ENCODE measurements at regions not wholly inside any gene's neighbourhood (a gene's known extent, or its start where the extent isn't known, plus 50 kb on each side); places are given as distances from the start of the nearest gene placed in this dataset.
"Not testable (repeated sequence)": the region's sequence is repeated elsewhere in the genome, so short reads cannot be mapped to it uniquely, and the experiment has no call there.

DNA sequence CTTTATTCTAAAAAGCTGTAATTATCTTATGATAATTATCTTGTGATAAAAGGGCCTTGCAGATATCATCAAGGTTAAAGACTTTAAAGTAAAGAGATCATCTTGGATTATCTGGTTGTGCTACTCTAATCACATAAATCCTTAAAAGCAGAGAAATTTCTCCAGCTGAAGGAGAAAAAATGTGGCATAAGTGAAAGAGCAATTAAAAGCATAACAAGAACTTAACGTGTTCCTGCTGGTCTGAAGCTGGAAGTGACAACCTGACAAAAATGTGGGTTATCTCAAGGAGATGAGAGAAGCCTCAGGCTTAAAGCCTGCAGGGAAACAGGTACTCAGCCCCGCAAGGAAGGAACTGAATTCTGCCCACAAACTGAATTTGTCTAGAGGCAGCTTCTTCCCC, 449.1 kb upstream of the NDST4 start:
- no peak for DNase-seq

GRCh38 chr4:115548123-115548522, 434.7 kb upstream of the NDST4 start:
- no peak for DNase-seq

DNA sequence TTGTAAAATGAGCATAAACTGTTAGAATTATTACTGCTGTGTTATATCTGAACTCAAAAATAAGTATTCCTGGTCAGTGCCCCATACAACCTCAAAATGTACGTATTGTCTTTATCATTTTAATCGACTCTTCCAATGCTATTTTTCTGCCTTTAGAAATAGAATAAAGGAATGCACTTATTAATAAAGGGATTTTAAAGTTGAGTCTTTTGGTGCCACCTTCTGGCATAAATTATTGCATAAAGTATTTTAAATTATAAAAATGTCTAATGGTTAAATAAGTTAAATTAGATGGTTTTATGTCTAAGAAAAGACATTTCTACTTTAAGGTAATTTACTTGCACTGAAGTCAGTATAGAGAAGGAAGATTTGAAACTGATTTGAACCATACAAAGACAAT, 424.0 kb upstream of the NDST4 start:
- DNase-seq = peak in 2 of 4 experiments; percentile 25 to 45

DNA sequence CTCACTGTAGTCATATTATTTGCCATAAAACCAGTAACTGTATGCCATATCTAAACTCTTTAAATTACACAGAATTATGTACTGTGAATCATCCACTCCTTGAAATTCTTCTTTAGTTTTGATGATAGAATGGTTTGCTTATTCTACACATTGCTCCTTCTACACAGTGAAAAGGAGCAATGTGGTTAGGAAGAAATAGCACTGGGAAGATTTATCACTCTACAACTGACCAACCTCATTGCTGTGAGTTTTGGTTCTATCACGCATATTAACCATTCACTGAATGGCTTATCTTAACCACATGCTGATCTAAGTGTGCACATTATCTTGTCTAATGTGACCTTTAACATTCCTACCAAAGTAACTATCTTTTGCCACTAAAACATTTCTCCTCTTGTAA, 415.7 kb upstream of the NDST4 start:
- DNase-seq = no peak

DNA sequence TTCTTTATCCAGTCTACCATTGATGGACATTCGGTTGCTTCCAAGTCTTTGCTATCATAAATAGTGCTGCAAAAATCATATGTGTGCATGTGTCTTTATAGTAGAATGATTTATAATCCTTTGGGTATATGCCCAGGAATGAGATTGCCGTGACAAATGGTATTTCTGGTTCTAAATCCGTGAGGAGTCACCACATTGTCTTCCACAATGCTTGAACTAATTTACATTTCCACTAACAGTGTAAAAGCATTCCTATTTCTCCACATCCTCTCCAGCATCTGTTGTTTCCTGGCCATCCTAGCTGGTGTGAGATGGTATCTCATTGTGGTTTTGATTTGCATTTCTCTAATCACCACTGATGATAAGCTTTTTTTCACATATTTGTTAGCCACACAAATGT, 406.1 kb upstream of the NDST4 start:
- not testable (repeated sequence) for DNase-seq

- DNase-seq = no peak
Observed at GRCh38 chr4:115515772-115516171, 402.4 kb upstream of the NDST4 start.

GRCh38 chr4:115515366-115515765, 401.9 kb upstream of the NDST4 start:
- peak in 3 of 4 experiments; percentile 2 to 18 (median 4) for DNase-seq

GRCh38 chr4:115514675-115515074, 401.3 kb upstream of the NDST4 start:
- DNase-seq = no peak

DNA sequence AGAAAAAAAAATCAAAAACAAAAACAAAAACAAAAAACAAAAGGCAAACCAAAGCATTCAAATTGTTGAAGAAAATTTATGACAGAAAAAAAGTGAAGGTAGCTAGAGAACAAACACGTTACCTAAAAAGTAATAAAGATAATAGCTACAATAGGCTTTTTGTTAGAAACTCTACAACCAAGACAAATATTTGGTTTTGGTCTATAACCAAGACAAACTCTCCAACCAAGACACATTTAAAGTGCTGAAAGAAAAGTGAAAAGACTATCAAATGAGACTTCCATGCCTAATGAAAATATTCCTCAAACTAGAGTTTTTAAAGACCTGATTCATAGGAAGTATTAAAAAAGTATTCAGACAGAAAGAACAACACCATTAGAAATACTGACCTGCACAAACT, 391.9 kb upstream of the NDST4 start:
- DNase-seq = no peak

GRCh38 chr4:115501656-115502055, 388.2 kb upstream of the NDST4 start:
- DNase-seq = no peak

DNA sequence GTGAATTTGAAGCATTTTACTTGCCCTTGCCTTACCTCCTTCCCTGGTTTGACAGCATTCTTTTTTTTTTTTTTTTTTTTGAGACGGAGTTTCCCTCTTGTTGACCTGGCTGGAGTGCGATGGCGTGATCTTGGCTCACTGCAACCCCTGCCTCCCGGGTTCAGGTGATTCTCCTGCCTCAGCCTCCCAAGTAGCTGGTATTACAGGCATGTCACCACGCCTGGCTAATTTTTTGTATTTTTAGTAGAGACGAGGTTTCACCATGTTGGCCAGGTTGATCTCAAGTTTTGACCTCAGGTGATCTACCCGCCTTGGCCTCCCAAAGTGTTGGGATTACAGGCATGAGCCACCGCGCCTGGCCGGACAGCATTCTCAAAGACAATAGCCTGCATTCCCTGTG, 380.4 kb upstream of the NDST4 start:
- DNase-seq = not testable (repeated sequence)

DNA sequence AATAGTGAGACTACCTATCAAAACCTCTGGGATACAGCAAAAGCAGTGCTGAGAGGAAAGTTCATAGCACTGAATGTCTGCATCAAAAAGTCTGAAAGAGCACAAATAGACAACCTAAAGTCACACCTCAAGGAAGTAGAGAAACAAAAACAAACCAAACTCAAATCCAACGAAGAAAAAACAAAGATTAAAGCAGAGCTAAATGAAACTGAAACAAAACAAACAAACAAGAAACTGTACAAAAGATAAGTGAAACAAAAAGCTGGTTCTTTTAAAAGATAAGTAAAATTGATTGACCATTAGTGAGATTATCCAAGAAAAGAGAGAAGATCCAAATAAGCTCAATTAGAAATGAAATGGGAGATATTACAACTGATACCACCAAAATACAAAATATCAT, 378.3 kb upstream of the NDST4 start:
- DNase-seq = no peak

GRCh38 chr4:115489279-115489678, 375.9 kb upstream of the NDST4 start:
- no peak for DNase-seq

DNA sequence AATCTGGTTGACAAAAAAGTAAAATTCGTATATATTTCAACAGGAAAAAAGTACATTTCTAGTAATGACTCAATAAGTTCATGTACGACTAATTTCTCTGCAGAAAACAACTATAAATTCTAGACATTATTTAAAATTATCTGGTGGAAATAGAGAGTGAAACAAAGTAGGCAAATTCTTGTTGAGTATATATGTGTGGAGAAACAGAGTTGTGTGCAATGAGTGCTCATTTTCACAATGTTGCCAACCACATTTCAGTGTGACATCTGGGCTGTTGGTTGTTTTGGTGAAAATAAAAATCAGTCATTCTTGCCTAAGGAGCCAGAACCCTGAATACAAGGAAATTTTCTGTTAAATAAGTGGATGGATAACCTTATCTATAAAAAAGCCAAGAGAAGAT, 372.0 kb upstream of the NDST4 start:
- DNase-seq = no peak

GRCh38 chr4:115484479-115484878, 371.1 kb upstream of the NDST4 start:
- DNase-seq = peak in 2 of 4 experiments; percentile 5

DNA sequence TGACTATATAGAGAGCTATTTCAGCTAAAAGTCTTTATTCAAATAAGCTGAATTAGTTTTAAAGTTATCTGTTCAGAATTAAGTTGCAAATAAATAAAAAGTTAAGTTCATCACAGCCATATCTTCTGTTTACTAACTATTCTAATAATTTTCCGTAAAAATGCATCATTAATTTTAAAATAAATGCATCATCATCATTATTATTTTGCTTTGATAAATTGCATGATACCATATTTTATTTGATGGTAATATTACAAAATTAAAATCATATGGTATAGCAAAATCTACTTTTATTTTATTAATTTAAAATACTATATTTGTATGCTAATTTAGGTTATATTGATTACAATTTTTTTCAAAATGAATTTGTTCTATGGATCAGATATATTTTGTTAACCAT, 357.3 kb upstream of the NDST4 start:
- DNase-seq = no peak

- not testable (repeated sequence) for DNase-seq
Observed at GRCh38 chr4:115459301-115459700, 345.9 kb upstream of the NDST4 start.

DNA sequence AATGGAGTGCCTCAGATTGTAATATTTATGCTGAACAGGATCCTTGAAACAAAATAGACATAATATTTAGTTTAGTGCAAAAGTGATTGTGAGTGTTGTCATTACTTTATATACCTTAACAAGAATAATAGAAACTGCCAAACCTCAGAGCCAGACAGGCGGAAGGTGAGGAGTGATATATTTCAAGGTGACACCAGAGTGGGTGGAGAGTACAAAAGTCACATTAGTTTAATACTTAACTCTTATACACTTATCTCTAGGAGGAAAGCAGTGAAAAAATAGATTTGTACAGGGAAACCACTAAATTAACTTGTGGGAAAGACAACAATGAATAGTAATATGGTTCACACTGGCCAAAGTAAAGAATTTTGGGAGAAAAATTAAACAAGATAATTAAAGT, 342.8 kb upstream of the NDST4 start:
- DNase-seq = no peak

- no peak for DNase-seq
Observed at GRCh38 chr4:115454228-115454627, 340.8 kb upstream of the NDST4 start.

DNA sequence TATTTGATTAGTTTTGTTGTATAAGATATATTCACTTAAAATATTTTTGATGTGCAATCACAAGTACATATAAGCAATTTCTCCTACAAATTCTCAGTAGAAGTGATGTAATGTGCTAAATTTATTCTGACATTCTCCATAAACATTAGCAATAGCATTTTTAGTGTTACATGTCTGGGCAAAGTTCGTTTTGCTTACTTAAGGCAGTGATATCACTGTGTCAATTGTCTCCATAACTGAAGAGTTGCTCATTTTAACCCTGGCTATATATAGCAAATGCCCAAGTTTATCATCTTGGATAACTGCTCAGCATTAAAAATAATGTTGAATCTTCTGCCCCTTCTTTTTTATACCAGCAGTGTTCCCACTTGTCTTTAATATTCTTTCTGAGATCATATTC, 340.0 kb upstream of the NDST4 start:
- DNase-seq = no peak

DNA sequence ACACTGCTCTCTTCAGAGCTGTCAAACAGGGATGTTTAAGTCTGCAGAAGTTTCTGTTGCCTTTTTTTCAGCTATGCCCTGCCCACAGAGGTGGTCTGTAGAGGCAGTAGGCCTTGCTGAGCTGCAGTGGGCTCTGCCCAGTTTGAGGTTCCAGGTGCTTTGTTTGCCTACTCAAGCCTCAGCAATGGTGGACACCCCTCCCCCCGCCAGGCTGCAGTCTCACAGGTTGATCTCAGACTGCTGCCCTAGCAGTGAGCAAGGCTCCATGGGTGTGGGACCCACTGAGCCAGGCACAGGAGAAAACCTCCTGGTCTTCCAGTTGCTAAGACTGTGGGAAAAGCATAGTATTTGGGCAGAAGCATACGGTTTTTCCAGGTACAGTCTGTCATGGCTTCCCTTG, 338.8 kb upstream of the NDST4 start:
- not testable (repeated sequence) for DNase-seq

GRCh38 chr4:115437739-115438138, 324.3 kb upstream of the NDST4 start:
- no peak for DNase-seq

DNA sequence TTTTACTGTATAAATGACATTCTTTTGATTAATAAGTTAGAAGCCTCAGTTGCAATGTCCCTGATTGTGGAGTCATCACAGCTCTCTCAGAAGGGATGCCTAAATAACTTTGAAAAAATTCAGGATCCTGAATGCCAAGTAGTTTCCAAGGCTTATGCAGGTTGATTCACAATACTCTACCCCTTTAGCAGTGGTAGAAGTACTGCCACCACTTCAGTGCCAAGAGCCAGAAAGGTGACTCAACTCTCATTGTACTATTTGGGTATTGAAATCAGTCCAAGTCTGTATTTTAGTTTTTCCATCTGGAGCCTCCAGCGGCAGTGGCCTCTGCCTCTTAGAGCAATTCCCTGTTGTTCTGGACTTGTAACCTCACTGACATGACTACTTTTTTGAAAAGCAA, 320.1 kb upstream of the NDST4 start:
- DNase-seq = no peak

- DNase-seq = no peak
Observed at GRCh38 chr4:115430024-115430423, 316.6 kb upstream of the NDST4 start.

- no peak for DNase-seq
Observed at GRCh38 chr4:115428455-115428854, 315.0 kb upstream of the NDST4 start.

DNA sequence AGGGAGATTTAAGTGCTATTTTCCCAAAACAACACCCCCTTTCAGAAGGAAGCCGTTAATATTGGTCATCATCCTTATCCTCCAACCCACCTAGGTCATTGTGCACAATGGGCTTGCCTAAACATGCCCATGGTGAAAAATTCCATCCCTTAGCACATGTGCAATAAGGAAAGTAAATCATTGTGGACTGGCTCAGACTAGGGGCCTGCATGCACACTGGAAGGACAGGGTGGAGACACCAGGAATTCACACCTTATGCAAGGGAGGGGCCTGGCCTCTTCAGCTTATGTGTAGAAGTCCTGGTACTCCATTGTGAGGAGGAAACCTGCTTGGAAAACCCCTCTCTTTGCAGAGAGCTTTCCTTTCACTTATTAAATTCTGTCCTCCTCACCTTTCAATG, 311.4 kb upstream of the NDST4 start:
- DNase-seq = no peak
